Activated CD4-positive, alpha-beta T cell treated with anti-CD3 and anti-CD28 coated beads for 36 hours (primary cell): ENCODE measurements at regions not wholly inside any gene's neighbourhood (a gene's known extent, or its start where the extent isn't known, plus 50 kb on each side); places are given as distances from the start of the nearest gene placed in this dataset.

Experiments
- ATAC-seq: fragments of 200-7000 bp; cut with Tn5 transposase; one replicate; pipeline ENCODE4 v1.10.0; 2021; ENCODE audit warnings: mild to moderate bottlenecking, moderate library complexity
- CTCF ChIA-PET: fragments of 350-600 bp; sonication (Branson Sonifier 250); formaldehyde crosslinking; loops from one replicate; lab custom pipeline; 2021; ENCODE audit warnings: antibody characterized with exemption; lab: Charles Lee
- POLR2A ChIA-PET: fragments of 350-600 bp; sonication (Branson Sonifier 250); formaldehyde crosslinking; loops from one replicate; lab custom pipeline; 2021; ENCODE audit warnings: antibody characterized with exemption, inconsistent platforms; lab: Charles Lee
- DNase-seq: peaks from one replicate; pipeline ENCODE4 v3.0.0-alpha.2; 2020
- H3K27ac Mint-ChIP-seq: one replicate; pipeline ENCODE4 v1.8.0; 2021; ENCODE audit warnings: mixed read lengths
- H3K27me3 Mint-ChIP-seq: one replicate; pipeline ENCODE4 v1.8.0; 2021; ENCODE audit warnings: mixed read lengths
- H3K36me3 Mint-ChIP-seq: one replicate; pipeline ENCODE4 v1.8.0; 2021; ENCODE audit warnings: low read depth, mixed read lengths
- H3K4me1 Mint-ChIP-seq: one replicate; pipeline ENCODE4 v1.8.0; 2021; ENCODE audit warnings: mixed read lengths
- H3K4me3 Mint-ChIP-seq: one replicate; pipeline ENCODE4 v1.8.0; 2021; ENCODE audit warnings: mild to moderate bottlenecking, moderate library complexity, mixed read lengths
- H3K9me3 Mint-ChIP-seq: one replicate; pipeline ENCODE4 v1.8.0; 2021; ENCODE audit warnings: low read depth, mixed read lengths
- intact Hi-C, 2 experiments: fragments of 100-400 bp; cut with DNase I in 1 of 2; cut with micrococcal nuclease in 1 of 2; formaldehyde crosslinking; loops; one replicate each; pipeline versions ENCODE4 v1.14.2 to v1.15.1; 2022 to 2024; cut with DNase I, micrococcal nuclease

- Mint-ChIP-seq H3K9me3 (no peaks in the 10 kb centered on the region), H3K36me3 (no peaks in the 10 kb centered on the region), H3K27ac (no peak overlapping the region), H3K4me1 (no peaks in the 10 kb centered on the region), H3K4me3 (no peak overlapping the region), H3K27me3 (no peaks in the 10 kb centered on the region)
- DNase-seq (no peak), ATAC-seq (no peak)
- intact Hi-C loops = no loop called here
- CTCF ChIA-PET = interaction anchor here (0.8 kb wide), 1 partner anchor 253 kb away, joined by 3 read pairs; no protein-coding TSS in a partner anchor
- POLR2A ChIA-PET = no interaction called here
These were observed 133.3 kb downstream of the PJA1 start for GRCh38 chrX:69031971-69032391.

DNA sequence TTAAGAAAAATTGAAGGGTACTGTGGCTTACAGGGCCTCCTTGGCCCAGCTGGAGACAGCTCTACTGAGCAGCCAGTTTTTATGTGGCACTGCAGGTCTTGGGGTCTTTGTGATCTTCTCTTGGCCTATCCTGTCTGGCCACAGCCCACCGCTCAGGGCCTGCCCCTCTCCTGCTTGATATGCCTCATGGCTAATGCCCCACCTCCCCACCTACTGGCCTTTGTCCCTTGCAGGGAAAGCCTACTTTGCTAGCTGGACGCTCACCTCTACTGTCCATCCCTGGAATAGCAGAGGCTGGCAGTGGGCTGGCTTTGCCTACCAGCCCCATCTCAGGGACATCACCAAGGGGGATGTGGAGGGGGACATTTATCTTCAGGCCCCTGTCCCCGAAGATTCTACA lies 134.1 kb downstream of the PJA1 start:
- ATAC-seq (no peak), DNase-seq (no peak)
- no peak overlapping the region for H3K4me3 Mint-ChIP-seq
- H3K4me1 Mint-ChIP-seq = no peaks in the 10 kb centered on the region
- H3K9me3 Mint-ChIP-seq = no peaks in the 10 kb centered on the region
- no peaks in the 10 kb centered on the region for H3K27me3 Mint-ChIP-seq
- ChIA-PET POLR2A (no interaction called here), CTCF (interaction anchor here (0.8 kb wide), 1 partner anchor 254 kb away, joined by 3 read pairs; no protein-coding TSS in a partner anchor)
- no peak overlapping the region for H3K27ac Mint-ChIP-seq
- no peaks in the 10 kb centered on the region for H3K36me3 Mint-ChIP-seq
- intact Hi-C loops = no loop called here

DNA sequence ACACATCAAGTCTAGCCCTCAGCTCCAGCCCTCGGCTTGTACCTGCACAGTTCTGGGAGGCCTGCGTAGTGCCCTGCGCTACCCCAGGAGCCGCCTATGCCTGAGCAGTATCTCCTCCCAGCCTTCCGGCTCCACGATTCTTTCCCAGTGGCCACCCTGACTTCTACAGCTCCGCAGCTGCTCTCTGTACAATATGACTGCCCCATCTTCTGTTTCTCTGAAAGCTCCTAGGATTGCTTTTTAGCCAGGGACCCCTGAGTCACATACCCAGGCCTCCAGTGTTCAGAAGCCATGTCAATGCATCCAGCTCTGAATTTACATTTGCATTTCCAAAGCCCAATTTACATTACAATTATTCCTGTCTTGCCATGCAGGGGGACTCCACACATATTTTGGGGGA lies 135.5 kb downstream of the PJA1 start:
- Mint-ChIP-seq H3K36me3 (no peaks in the 10 kb centered on the region), H3K9me3 (no peaks in the 10 kb centered on the region), H3K4me1 (no peaks in the 10 kb centered on the region), H3K27ac (no peak overlapping the region), H3K27me3 (no peaks in the 10 kb centered on the region), H3K4me3 (no peak overlapping the region)
- ATAC-seq (no peak), DNase-seq (no peak)
- POLR2A ChIA-PET = no interaction called here
- CTCF ChIA-PET = no interaction called here
- intact Hi-C loops = no loop called here

DNA sequence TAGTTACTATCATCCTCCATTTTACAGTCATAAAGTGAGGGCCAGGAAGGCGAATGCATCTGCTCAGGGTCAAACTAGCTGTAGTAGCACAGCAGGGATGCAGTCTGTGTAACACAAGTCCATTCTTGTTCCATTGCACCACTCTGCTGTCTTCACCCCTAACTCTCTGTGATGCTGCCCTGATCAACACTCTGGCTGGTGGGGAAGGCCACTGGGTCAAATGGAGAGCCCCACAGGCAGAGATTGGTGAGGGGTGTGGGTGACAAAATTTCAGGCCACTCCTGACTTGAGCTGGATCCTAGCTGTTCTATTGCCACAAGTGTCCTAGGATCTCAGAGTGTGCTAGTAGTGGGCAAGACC lies 136.5 kb downstream of the PJA1 start:
- H3K4me1 Mint-ChIP-seq = no peaks in the 10 kb centered on the region
- no peak for DNase-seq
- no peaks in the 10 kb centered on the region for H3K36me3 Mint-ChIP-seq
- intact Hi-C loops = no loop called here
- no peak for ATAC-seq
- CTCF ChIA-PET = no interaction called here
- no peaks in the 10 kb centered on the region for H3K27me3 Mint-ChIP-seq
- no peaks in the 10 kb centered on the region for H3K9me3 Mint-ChIP-seq
- POLR2A ChIA-PET = no interaction called here
- H3K27ac Mint-ChIP-seq = no peak overlapping the region
- H3K4me3 Mint-ChIP-seq = no peak overlapping the region

DNA sequence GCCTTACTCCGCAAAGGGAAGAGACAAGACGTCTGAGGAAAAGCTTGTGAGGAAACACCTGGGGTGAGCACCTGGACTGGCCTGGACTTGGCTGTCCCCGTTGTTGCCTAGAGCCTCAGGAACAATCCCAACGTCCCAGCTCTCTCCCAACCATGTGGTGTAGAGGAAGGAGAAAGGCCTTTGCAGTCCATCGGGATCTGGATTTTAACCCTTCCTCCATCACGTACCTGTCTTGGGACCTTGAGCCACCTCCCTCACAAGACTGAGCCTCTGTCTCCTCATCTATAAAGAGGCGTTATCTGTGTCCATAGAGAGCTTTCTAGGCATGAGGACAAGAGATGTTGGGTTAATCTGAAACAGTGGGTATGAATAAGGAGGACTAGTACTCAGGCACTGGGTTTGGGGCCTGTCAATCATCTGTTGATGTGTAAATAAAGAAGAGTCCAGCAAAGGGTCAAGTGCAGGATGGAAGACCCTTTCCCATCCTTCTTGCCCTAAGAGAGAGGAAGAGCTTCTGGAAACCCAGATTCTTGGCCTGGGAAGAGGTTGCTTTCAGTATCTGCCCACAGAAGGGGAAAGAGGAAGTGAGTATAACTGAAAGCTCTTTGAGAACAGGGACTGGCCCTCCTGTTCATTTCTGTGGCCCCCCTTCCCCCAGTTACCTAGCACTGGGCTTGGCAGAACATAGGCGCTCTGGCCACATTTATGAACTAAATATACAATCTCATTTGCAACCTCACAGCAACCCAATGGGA lies 137.1 kb downstream of the PJA1 start:
- peak; percentile 5 for DNase-seq
- ChIA-PET POLR2A (no interaction called here), CTCF (interaction anchor here (0.6 kb wide), 1 partner anchor 443 kb away, joined by 3 read pairs; no protein-coding TSS in a partner anchor)

DNA sequence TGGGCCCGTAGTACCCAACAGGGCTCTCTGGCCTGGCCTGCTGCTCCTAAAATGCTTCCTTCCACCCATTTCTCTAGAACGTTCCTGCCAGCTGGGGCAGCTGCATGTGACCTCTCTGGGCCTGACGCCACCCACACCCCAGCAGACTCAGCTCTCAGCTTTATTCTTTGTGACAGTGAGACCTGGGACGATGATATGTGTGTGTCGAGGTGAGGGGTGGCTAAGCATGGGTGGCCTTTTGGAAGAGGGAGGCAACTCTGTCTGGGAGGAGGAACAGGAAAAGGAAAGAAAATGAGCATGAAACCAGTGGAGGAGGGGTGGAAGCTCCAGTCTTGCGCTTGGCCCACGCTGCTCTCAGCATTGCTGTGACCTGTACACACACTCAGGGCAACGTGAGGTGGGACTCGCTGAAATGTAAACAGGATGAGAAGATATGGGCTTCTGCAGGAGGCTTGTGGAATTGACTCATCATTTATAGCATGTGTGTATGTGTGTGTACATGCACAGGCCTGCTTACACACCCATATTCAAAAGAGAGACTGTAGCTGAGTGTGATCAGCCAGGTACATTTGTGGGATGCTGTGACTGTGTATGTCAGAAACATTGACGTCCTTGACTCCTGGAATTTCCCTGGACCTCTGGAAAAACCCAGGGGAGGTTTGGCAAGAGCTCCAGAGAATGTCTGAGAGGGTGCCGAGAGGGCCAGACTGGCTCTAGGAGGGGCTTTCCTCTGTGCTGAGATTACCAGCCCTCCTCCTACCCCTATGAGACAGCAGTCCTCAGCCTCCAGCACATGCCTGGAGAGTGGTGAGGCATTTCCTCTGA lies 137.9 kb downstream of the PJA1 start:
- Mint-ChIP-seq H3K27me3 (no peaks in the 10 kb centered on the region), H3K27ac (no peak overlapping the region), H3K36me3 (no peaks in the 10 kb centered on the region), H3K4me3 (no peak overlapping the region), H3K4me1 (no peaks in the 10 kb centered on the region), H3K9me3 (no peaks in the 10 kb centered on the region)
- ATAC-seq = no peak
- intact Hi-C loops = no loop called here
- no peak for DNase-seq
- CTCF ChIA-PET = no interaction called here
- POLR2A ChIA-PET = no interaction called here

More for the DNA sequence above, 137.1 kb downstream of the PJA1 start:
- H3K4me3 Mint-ChIP-seq = no peak overlapping the region
- H3K4me1 Mint-ChIP-seq = no peaks in the 10 kb centered on the region
- intact Hi-C loops = no loop called here
- no peak overlapping the region for H3K27ac Mint-ChIP-seq
- no peaks in the 10 kb centered on the region for H3K36me3 Mint-ChIP-seq
- no peaks in the 10 kb centered on the region for H3K9me3 Mint-ChIP-seq
- H3K27me3 Mint-ChIP-seq = no peaks in the 10 kb centered on the region
- no peak for ATAC-seq

- H3K4me1 Mint-ChIP-seq = no peaks in the 10 kb centered on the region
- H3K9me3 Mint-ChIP-seq = no peaks in the 10 kb centered on the region
- no peaks in the 10 kb centered on the region for H3K36me3 Mint-ChIP-seq
- no peak overlapping the region for H3K27ac Mint-ChIP-seq
- ATAC-seq (no peak), DNase-seq (no peak)
- H3K4me3 Mint-ChIP-seq = no peak overlapping the region
- intact Hi-C loops = no loop called here
- no peaks in the 10 kb centered on the region for H3K27me3 Mint-ChIP-seq
- CTCF ChIA-PET = no interaction called here
- POLR2A ChIA-PET = no interaction called here
These were observed 139.4 kb downstream of the PJA1 start for GRCh38 chrX:69025802-69026301.

GRCh38 chrX:69024931-69025330 lies 140.3 kb downstream of the PJA1 start:
- no peak overlapping the region for H3K27ac Mint-ChIP-seq
- H3K9me3 Mint-ChIP-seq = no peaks in the 10 kb centered on the region
- ATAC-seq (no peak), DNase-seq (no peak)
- intact Hi-C loops = no loop called here
- H3K4me1 Mint-ChIP-seq = no peaks in the 10 kb centered on the region
- CTCF ChIA-PET = no interaction called here
- POLR2A ChIA-PET = no interaction called here
- H3K4me3 Mint-ChIP-seq = no peak overlapping the region
- H3K36me3 Mint-ChIP-seq = no peaks in the 10 kb centered on the region
- H3K27me3 Mint-ChIP-seq = no peaks in the 10 kb centered on the region

- no peaks in the 10 kb centered on the region for H3K27me3 Mint-ChIP-seq
- H3K9me3 Mint-ChIP-seq = no peaks in the 10 kb centered on the region
- H3K4me1 Mint-ChIP-seq = no peaks in the 10 kb centered on the region
- ChIA-PET POLR2A (no interaction called here), CTCF (no interaction called here)
- no peak overlapping the region for H3K4me3 Mint-ChIP-seq
- no peak overlapping the region for H3K27ac Mint-ChIP-seq
- intact Hi-C loops = no loop called here
- no peaks in the 10 kb centered on the region for H3K36me3 Mint-ChIP-seq
- DNase-seq = no peak
- no peak for ATAC-seq
These were observed 141.0 kb downstream of the PJA1 start for GRCh38 chrX:69024161-69024736.

- no peaks in the 10 kb centered on the region for H3K9me3 Mint-ChIP-seq
- H3K4me3 Mint-ChIP-seq = no peak overlapping the region
- no peaks in the 10 kb centered on the region for H3K36me3 Mint-ChIP-seq
- DNase-seq (no peak), ATAC-seq (no peak)
- no peak overlapping the region for H3K27ac Mint-ChIP-seq
- CTCF ChIA-PET = no interaction called here
- POLR2A ChIA-PET = no interaction called here
- H3K27me3 Mint-ChIP-seq = no peaks in the 10 kb centered on the region
- H3K4me1 Mint-ChIP-seq = no peaks in the 10 kb centered on the region
- intact Hi-C loops = no loop called here
These were observed 142.8 kb downstream of the PJA1 start for GRCh38 chrX:69022430-69022829.

DNA sequence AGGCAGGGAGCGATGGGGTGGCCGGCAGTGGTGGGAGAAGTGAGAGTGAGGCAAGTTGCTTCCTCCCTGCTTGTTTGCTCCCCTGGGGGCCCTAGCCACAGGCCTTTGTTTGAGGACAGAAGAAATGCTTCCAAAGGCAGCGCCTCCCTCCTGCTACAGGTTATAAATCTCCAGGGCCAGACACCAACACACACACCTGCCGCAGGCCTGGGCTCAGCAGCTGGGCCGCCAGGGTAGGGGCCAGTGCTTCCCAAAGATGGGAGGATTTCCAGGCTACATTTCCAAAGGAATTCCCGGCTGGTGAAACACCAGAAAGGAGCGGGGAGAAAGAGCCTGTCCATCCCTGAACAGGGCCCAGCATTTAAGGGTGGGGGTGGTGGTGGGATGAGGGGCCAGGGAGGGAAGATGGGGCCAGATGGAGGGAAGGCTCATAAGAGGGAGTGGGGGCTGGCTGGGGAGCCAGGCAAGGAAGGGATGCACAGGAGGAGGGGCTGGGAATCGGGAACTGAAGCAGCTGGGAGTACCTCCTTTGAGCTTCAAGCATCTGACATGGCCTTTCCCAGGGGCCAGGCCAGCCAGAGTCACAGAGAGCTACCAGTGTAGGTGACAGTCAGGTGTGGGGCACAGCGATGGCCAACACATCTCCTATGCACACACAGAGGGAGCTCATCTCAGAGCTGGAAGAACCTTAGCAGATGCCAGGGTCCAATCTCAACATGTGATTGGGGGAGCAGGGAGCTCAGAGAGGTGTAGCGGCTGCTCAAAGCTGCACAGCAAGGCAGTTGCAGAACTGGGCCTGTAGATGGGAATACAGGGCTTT lies 143.9 kb downstream of the PJA1 start:
- CTCF ChIA-PET = no interaction called here
- no peak for ATAC-seq

More for the DNA sequence above, 143.9 kb downstream of the PJA1 start:
- no peaks in the 10 kb centered on the region for H3K4me1 Mint-ChIP-seq
- no peaks in the 10 kb centered on the region for H3K27me3 Mint-ChIP-seq
- no peaks in the 10 kb centered on the region for H3K9me3 Mint-ChIP-seq
- no peak overlapping the region for H3K27ac Mint-ChIP-seq
- no peaks in the 10 kb centered on the region for H3K36me3 Mint-ChIP-seq
- no peak for DNase-seq
- POLR2A ChIA-PET = no interaction called here
- H3K4me3 Mint-ChIP-seq = no peak overlapping the region
- intact Hi-C loops = no loop called here
